ENCODE measurements at regions not wholly inside any gene's neighbourhood (a gene's known extent, or its start where the extent isn't known, plus 50 kb on each side); places are given as distances from the start of the nearest gene placed in this dataset.

- no peak for ATAC-seq
- no peak for DNase-seq (ENCODE audit: low read depth, low spot score)
- no peaks in the 10 kb centered on the region for H3K4me1 ChIP-seq (ENCODE audit: control insufficient read depth, insufficient read depth, low read length)
- H3K9me3 ChIP-seq (ENCODE audit: control insufficient read depth, insufficient read depth, low read depth, low read length) = no peaks in the 10 kb centered on the region
- no peak overlapping the region for H3K27ac ChIP-seq (ENCODE audit: low read length)
- CTCF ChIA-PET = no interaction called here
- BruUV-seq (replicated peaks) = no TSS peak
- no peak overlapping the region for H3K4me3 ChIP-seq (ENCODE audit: low read depth in 2 of 2, low read length in 2 of 2)
- TF ChIP-seq, protein P1, sequence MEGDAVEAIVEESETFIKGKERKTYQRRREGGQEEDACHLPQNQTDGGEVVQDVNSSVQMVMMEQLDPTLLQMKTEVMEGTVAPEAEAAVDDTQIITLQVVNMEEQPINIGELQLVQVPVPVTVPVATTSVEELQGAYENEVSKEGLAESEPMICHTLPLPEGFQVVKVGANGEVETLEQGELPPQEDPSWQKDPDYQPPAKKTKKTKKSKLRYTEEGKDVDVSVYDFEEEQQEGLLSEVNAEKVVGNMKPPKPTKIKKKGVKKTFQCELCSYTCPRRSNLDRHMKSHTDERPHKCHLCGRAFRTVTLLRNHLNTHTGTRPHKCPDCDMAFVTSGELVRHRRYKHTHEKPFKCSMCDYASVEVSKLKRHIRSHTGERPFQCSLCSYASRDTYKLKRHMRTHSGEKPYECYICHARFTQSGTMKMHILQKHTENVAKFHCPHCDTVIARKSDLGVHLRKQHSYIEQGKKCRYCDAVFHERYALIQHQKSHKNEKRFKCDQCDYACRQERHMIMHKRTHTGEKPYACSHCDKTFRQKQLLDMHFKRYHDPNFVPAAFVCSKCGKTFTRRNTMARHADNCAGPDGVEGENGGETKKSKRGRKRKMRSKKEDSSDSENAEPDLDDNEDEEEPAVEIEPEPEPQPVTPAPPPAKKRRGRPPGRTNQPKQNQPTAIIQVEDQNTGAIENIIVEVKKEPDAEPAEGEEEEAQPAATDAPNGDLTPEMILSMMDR (IDR thresholded peaks at IDR 0.05) = no peak
- TF ChIP-seq SIN3A (IDR thresholded peaks at IDR 0.05; ENCODE audit: borderline replicate concordance, insufficient read depth, low read depth, low read length) = no peak
- TF ChIP-seq POLR2AphosphoS5 (IDR thresholded peaks at IDR 0.05; ENCODE audit: low read depth, low read length) = no peak
- no peak for TF ChIP-seq TCF7L2 (IDR thresholded peaks at IDR 0.05; ENCODE audit: low read depth, low read length)
- no peak for TF ChIP-seq REST (IDR thresholded peaks at IDR 0.05; ENCODE audit: insufficient read depth in 1 of 2, low read depth in 2 of 2, low read length in 1 of 2)
- in situ Hi-C loops (cut with HindIII; ENCODE audit: low pct_unique_long_range_greater_than_20kb, low sequenced_read_pairs) = no loop called here
- no peaks in the 10 kb centered on the region for H3K36me3 ChIP-seq (ENCODE audit: control insufficient read depth, insufficient read depth, low read length)
- POLR2A ChIA-PET = no interaction called here
- intact Hi-C loops (cut with micrococcal nuclease; ENCODE audit: unreplicated experiment) = no loop called here
- H3K27me3 ChIP-seq (ENCODE audit: control insufficient read depth, insufficient read depth, low read length) = no peaks in the 10 kb centered on the region; the same call in 1 of the 2 replicates
Observed at GRCh38 chr2:23235736-23236135, 149.2 kb upstream of the KLHL29 start.

DNA sequence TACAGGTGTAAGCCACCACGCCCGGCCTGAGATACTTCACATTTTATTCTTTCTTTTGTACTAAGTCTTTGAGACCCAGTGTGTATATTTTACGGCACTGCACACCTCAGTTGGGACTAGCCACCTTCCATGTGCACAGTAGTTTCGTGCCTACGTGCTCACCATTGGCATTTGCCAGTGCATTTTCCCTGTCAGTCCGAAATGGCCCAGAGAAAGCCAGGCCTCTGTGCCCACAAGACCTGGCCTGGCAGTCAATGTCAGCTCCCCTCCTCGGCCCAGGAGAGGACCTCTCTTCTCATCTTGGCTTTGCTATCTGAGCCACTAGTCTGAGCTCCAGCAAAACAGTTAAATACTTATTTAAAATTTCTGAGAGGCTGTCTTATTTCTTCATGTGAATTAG is 147.8 kb upstream of the KLHL29 start:
- no TSS peak for BruUV-seq (replicated peaks)
- ChIA-PET POLR2A (no interaction called here), CTCF (no interaction called here)
- intact Hi-C loops (cut with micrococcal nuclease; ENCODE audit: unreplicated experiment) (no loop called here), in situ Hi-C loops (cut with HindIII; ENCODE audit: low pct_unique_long_range_greater_than_20kb, low sequenced_read_pairs) (no loop called here)
- Histone ChIP-seq H3K4me3 (ENCODE audit: low read depth in 2 of 2, low read length in 2 of 2) (no peak overlapping the region), H3K36me3 (ENCODE audit: control insufficient read depth, insufficient read depth, low read length) (no peaks in the 10 kb centered on the region), H3K4me1 (ENCODE audit: control insufficient read depth, insufficient read depth, low read length) (no peaks in the 10 kb centered on the region), H3K27me3 (ENCODE audit: control insufficient read depth, insufficient read depth, low read length) (no peaks in the 10 kb centered on the region; the same call in 1 of the 2 replicates), H3K27ac (ENCODE audit: low read length) (no peak overlapping the region), H3K9me3 (ENCODE audit: control insufficient read depth, insufficient read depth, low read depth, low read length) (no peaks in the 10 kb centered on the region)
- ATAC-seq (no peak), DNase-seq (ENCODE audit: low read depth, low spot score) (no peak)
- no peak for TF ChIP-seq REST (IDR thresholded peaks at IDR 0.05; ENCODE audit: insufficient read depth in 1 of 2, low read depth in 2 of 2, low read length in 1 of 2)
- TF ChIP-seq SIN3A (IDR thresholded peaks at IDR 0.05; ENCODE audit: borderline replicate concordance, insufficient read depth, low read depth, low read length) = no peak
- no peak for TF ChIP-seq POLR2AphosphoS5 (IDR thresholded peaks at IDR 0.05; ENCODE audit: low read depth, low read length)
- TF ChIP-seq, protein P1 (IDR thresholded peaks at IDR 0.05) = no peak
- no peak for TF ChIP-seq TCF7L2 (IDR thresholded peaks at IDR 0.05; ENCODE audit: low read depth, low read length)

Data from Panc1 (cell line).